Activated CD8-positive, alpha-beta memory T cell treated with anti-CD3 and anti-CD28 coated beads for 1 hour (primary cell): ENCODE measurements at regions not wholly inside any gene's neighbourhood (a gene's known extent, or its start where the extent isn't known, plus 50 kb on each side); places are given as distances from the start of the nearest gene placed in this dataset.

ENCODE experiments used
- DNase-seq, 2 donors: peaks; one replicate each; pipeline ENCODE4 v3.0.0-alpha.2; 2020; ENCODE audit warnings: low read depth in 1 of 2; ENCODE audit errors: extremely low read depth in 1 of 2

GRCh38 chr14:96637521-96637920, 135.3 kb downstream of the PAPOLA start:
- DNase-seq = no peak

- no peak for DNase-seq
Observed at GRCh38 chr14:96638041-96638855, 136.1 kb downstream of the PAPOLA start.

GRCh38 chr14:96639550-96639949, 137.4 kb downstream of the PAPOLA start:
- DNase-seq = no peak

- DNase-seq = no peak
Observed at GRCh38 chr14:96648506-96649326, 146.5 kb downstream of the PAPOLA start.

- DNase-seq = no peak
Observed at GRCh38 chr14:96649327-96649601, 147.1 kb downstream of the PAPOLA start.

- DNase-seq = no peak
Observed at GRCh38 chr14:96653597-96653996, 143.6 kb upstream of the VRK1 start.

- DNase-seq = no peak
Observed at GRCh38 chr14:96658611-96659010, 138.6 kb upstream of the VRK1 start.

- no peak for DNase-seq
Observed at GRCh38 chr14:96660123-96660522, 137.1 kb upstream of the VRK1 start.

- no peak for DNase-seq
Observed at GRCh38 chr14:96660667-96661066, 136.5 kb upstream of the VRK1 start.

GRCh38 chr14:96661244-96661969, 135.8 kb upstream of the VRK1 start:
- DNase-seq = no peak

- no peak for DNase-seq
Observed at GRCh38 chr14:96662116-96662970, 134.8 kb upstream of the VRK1 start.

GRCh38 chr14:96663076-96663475, 134.1 kb upstream of the VRK1 start:
- no peak for DNase-seq

GRCh38 chr14:96663491-96664067, 133.6 kb upstream of the VRK1 start:
- DNase-seq = no peak

GRCh38 chr14:96666088-96666487, 131.1 kb upstream of the VRK1 start:
- no peak for DNase-seq

- no peak for DNase-seq
Observed at GRCh38 chr14:96670391-96670790, 126.8 kb upstream of the VRK1 start.

GRCh38 chr14:96671218-96671617, 126.0 kb upstream of the VRK1 start:
- DNase-seq = no peak

- no peak for DNase-seq
Observed at GRCh38 chr14:96673706-96674105, 123.5 kb upstream of the VRK1 start.

GRCh38 chr14:96674121-96674520, 123.1 kb upstream of the VRK1 start:
- DNase-seq = no peak

GRCh38 chr14:96676166-96676565, 121.0 kb upstream of the VRK1 start:
- DNase-seq = no peak

- no peak for DNase-seq
Observed at GRCh38 chr14:96681829-96682228, 115.4 kb upstream of the VRK1 start.
